HEK293 (cell line): ENCODE measurements at regions not wholly inside any gene's neighbourhood (a gene's known extent, or its start where the extent isn't known, plus 50 kb on each side); places are given as distances from the start of the nearest gene placed in this dataset.

ENCODE experiments used
- CTCF ChIP-seq: fragments of 450-650 bp; formaldehyde crosslinking; IDR thresholded peaks from 2 replicates; pipeline ENCODE4 v1.5.1; 2016; ENCODE audit warnings: missing biosample characterization, missing genetic modification characterization
- KLF1 ChIP-seq: fragments of 450-650 bp; formaldehyde crosslinking; IDR thresholded peaks from 2 replicates; pipeline ENCODE4 v1.5.1; 2016; ENCODE audit warnings: missing biosample characterization, missing genetic modification characterization
- OSR2 ChIP-seq: fragments of 450-650 bp; formaldehyde crosslinking; IDR thresholded peaks from 2 replicates; pipeline ENCODE4 v1.5.1; 2016; ENCODE audit warnings: missing biosample characterization, missing genetic modification characterization
- REPIN1 ChIP-seq: fragments of 450-650 bp; formaldehyde crosslinking; IDR thresholded peaks from 2 replicates; pipeline ENCODE4 v1.5.1; 2017; ENCODE audit warnings: missing biosample characterization, missing genetic modification characterization, low read depth
- ZBTB17 ChIP-seq: fragments of 450-650 bp; formaldehyde crosslinking; IDR thresholded peaks from 2 replicates; pipeline ENCODE4 v1.5.1; 2016; ENCODE audit warnings: missing biosample characterization, missing genetic modification characterization
- ZBTB20 ChIP-seq: fragments of 450-650 bp; formaldehyde crosslinking; IDR thresholded peaks from 2 replicates; pipeline ENCODE4 v1.5.1; 2016; ENCODE audit warnings: missing biosample characterization, missing genetic modification characterization
- ZFP3 ChIP-seq: fragments of 450-650 bp; formaldehyde crosslinking; IDR thresholded peaks from 2 replicates; pipeline ENCODE4 v1.5.1; 2016; ENCODE audit warnings: low read depth, missing biosample characterization, missing genetic modification characterization
- ZFP69B ChIP-seq: fragments of 450-650 bp; formaldehyde crosslinking; IDR thresholded peaks from 2 replicates; pipeline ENCODE4 v1.5.1; 2016; ENCODE audit warnings: missing biosample characterization, missing genetic modification characterization
- ZNF121 ChIP-seq: fragments of 450-650 bp; formaldehyde crosslinking; IDR thresholded peaks from 2 replicates; pipeline ENCODE4 v1.5.1; 2016; ENCODE audit warnings: missing biosample characterization, missing genetic modification characterization
- ZNF311 ChIP-seq: fragments of 450-650 bp; formaldehyde crosslinking; IDR thresholded peaks from 2 replicates; pipeline ENCODE4 v1.5.1; 2017; ENCODE audit warnings: missing biosample characterization, missing genetic modification characterization, borderline replicate concordance
- ZNF600 ChIP-seq: fragments of 450-650 bp; formaldehyde crosslinking; IDR thresholded peaks from 2 replicates; pipeline ENCODE4 v1.5.1; 2016; ENCODE audit warnings: missing biosample characterization, missing genetic modification characterization

GRCh38 chr18:41751652-41752051, 203.4 kb upstream of the PIK3C3 start:
- TF ChIP-seq ZNF600 (tag by site-specific recombination) (no peak), CTCF (no peak), ZBTB17 (no peak), REPIN1 (tag by site-specific recombination) (no peak), OSR2 (tag by site-specific recombination) (no peak), ZFP69B (tag by site-specific recombination) (no peak), KLF1 (tag by site-specific recombination) (no peak), ZNF121 (no peak), ZFP3 (no peak), ZBTB20 (tag by site-specific recombination) (no peak), ZNF311 (tag by site-specific recombination) (no peak)
